ENCODE measurements at regions not wholly inside any gene's neighbourhood (a gene's known extent, or its start where the extent isn't known, plus 50 kb on each side); places are given as distances from the start of the nearest gene placed in this dataset.

- H3K14ac ChIP-seq (replicated peaks; ENCODE audit: low read depth, low read length) = no peak overlapping the region
- no peaks in the 10 kb centered on the region for H3K27me3 ChIP-seq (ENCODE audit: control insufficient read depth, insufficient read depth, low read length)
- H3K4ac ChIP-seq (ENCODE audit: low read depth, low read length) = no peak overlapping the region
- TF ChIP-seq MAZ (IDR thresholded peaks at IDR 0.05; ENCODE audit: borderline replicate concordance, low read depth, low read length) (no peak), NFE2L2 (IDR thresholded peaks at IDR 0.05; ENCODE audit: low read depth, low read length) (peak; percentile 57; the same call in 1 of the 2 replicates)
- no peak overlapping the region for H4K8ac ChIP-seq (ENCODE audit: low read depth in 2 of 2, low read length in 2 of 2)
- H2BK20ac ChIP-seq (ENCODE audit: low read depth, low read length) = no peak overlapping the region
- no peak overlapping the region for H3K56ac ChIP-seq (ENCODE audit: extremely low read depth, insufficient read depth, low read length)
- no TSS peak for BruUV-seq (replicated peaks)
- H3K9me3 ChIP-seq (ENCODE audit: control insufficient read depth, insufficient read depth, low read length) = peaks cover 4% of the 10 kb centered on the region; the same call in 1 of the 2 replicates
- H3K4me3 ChIP-seq (ENCODE audit: insufficient read depth, low read depth, low read length) = no peak overlapping the region
- no peak overlapping the region for H2AK9ac ChIP-seq (replicated peaks; ENCODE audit: low read depth, low read length, poor library complexity)
- no peak overlapping the region for H3K23ac ChIP-seq (ENCODE audit: low read depth, low read length)
- POLR2A ChIA-PET (ENCODE audit: unreplicated experiment) = no interaction called here
- H3K79me1 ChIP-seq (ENCODE audit: low read depth in 1 of 2, low read length in 2 of 2) = no peaks in the 10 kb centered on the region
- CTCF ChIA-PET = no interaction called here
- intact Hi-C loops (cut with micrococcal nuclease) (loop anchor here (5.0 kb wide), 1 partner anchor 292 kb away; no protein-coding TSS in a partner anchor), in situ Hi-C loops (cut with MboI; ENCODE audit: low sequenced_read_pairs) (no loop called here), dilution Hi-C loops (cut with HindIII; ENCODE audit: low sequenced_read_pairs, unreplicated experiment) (no loop called here)
- no peaks in the 10 kb centered on the region for H4K20me1 ChIP-seq (ENCODE audit: insufficient read depth, low read length)
- no peak overlapping the region for H2AK5ac ChIP-seq (ENCODE audit: low read depth, low read length)
- no peak overlapping the region for H4K5ac ChIP-seq (ENCODE audit: low read depth, low read length)
- no peak overlapping the region for H4K91ac ChIP-seq (ENCODE audit: insufficient read depth, low read depth, low read length)
- no peak overlapping the region for H2BK5ac ChIP-seq (ENCODE audit: low read depth, low read length, poor library complexity, severe bottlenecking)
- no peaks in the 10 kb centered on the region for H3K36me3 ChIP-seq (ENCODE audit: control insufficient read depth, insufficient read depth, low read length)
- H2BK15ac ChIP-seq (ENCODE audit: low read depth, low read length) = no peak overlapping the region
- no peak overlapping the region for H3K18ac ChIP-seq (ENCODE audit: low read depth, low read length)
- no peak overlapping the region for H2AFZ ChIP-seq (replicated peaks; ENCODE audit: low read length, poor library complexity)
- ATAC-seq (ENCODE audit: low read depth) (no peak), DNase-seq (peak; percentile 45)
- H3K4me2 ChIP-seq (ENCODE audit: low read depth, low read length) = no peak overlapping the region
- H2BK120ac ChIP-seq (ENCODE audit: low read depth, low read length) = no peak overlapping the region
- H3K9me1 ChIP-seq (ENCODE audit: insufficient read depth, low read length) = no peaks in the 10 kb centered on the region
- no CpG with 5 or more reads among the region's 2 CpGs for WGBS, 2 experiments (ENCODE audit: extremely low coverage in 2 of 2, insufficient read length in 1 of 2)
- no peak overlapping the region for H3K9ac ChIP-seq (ENCODE audit: low read depth, low read length)
- no peak overlapping the region for H3K27ac ChIP-seq (ENCODE audit: insufficient read depth, low read length)
- no peaks in the 10 kb centered on the region for H3K4me1 ChIP-seq (ENCODE audit: control insufficient read depth, insufficient read depth, low read length)
Measured at GRCh38 chr2:102915128-102915527, 153.3 kb downstream of the TMEM182 start.
